Body of pancreas (tissue), 4 donors: ENCODE measurements at regions not wholly inside any gene's neighbourhood (a gene's known extent, or its start where the extent isn't known, plus 50 kb on each side); places are given as distances from the start of the nearest gene placed in this dataset.

Source experiments
- ATAC-seq: fragments of 150-250 bp; one replicate; pipeline ENCODE4 v1.9.1; 2016
- DNase-seq, 4 donors: peaks; one replicate each; pipeline ENCODE4 v3.0.0-alpha.2; 2019
- H3K27ac ChIP-seq, 4 donors: fragments of 200-600 bp; sonication (generic); 1 replicate in 3 of 4; 2 replicates in 1 of 4; pipeline versions ENCODE4 v1.5.1 to v1.6.1; 2016 to 2019; ENCODE audit warnings: mild to moderate bottlenecking in 1 of 4, mixed read lengths in 1 of 4, moderate library complexity in 1 of 4
- H3K27me3 ChIP-seq, 2 donors: fragments of 200-600 bp; sonication (generic); one replicate each; pipeline ENCODE4 v1.6.0; 2016; ENCODE audit warnings: mild to moderate bottlenecking in 1 of 2
- H3K36me3 ChIP-seq, 2 donors: fragments of 200-600 bp; sonication (generic); replicated peaks in 1 of 2; 2 replicates each; pipeline ENCODE4 v1.5.1; 2016; ENCODE audit warnings: low read depth in 2 of 2; ENCODE audit not compliant: insufficient read depth in 1 of 2
- H3K4me1 ChIP-seq: fragments of 200-600 bp; sonication (generic); one replicate; pipeline ENCODE4 v1.6.0; 2016
- H3K4me3 ChIP-seq, 2 donors: fragments of 200-600 bp; sonication (generic); 1 replicate in 1 of 2; 2 replicates in 1 of 2; pipeline ENCODE4 v1.5.1; 2016 to 2019
- H3K9me3 ChIP-seq, 3 donors: fragments of 200-600 bp; sonication (generic); 1 replicate in 2 of 3; 2 replicates in 1 of 3; pipeline ENCODE4 v1.5.1; 2016
- CTCF ChIP-seq, 7 experiments: fragments of 450-650 bp in 4 of 7; fragments of 200-600 bp in 3 of 7; sonication (generic) in 3 of 7; IDR thresholded peaks; one replicate each; pipeline ENCODE4 v1.5.1; 2016 to 2019; ENCODE audit warnings: antibody characterized with exemption in 7 of 7
- POLR2A ChIP-seq, 3 donors: fragments of 450-650 bp; IDR thresholded peaks; one replicate each; pipeline ENCODE4 v1.6.1; 2016; ENCODE audit warnings: antibody characterized with exemption in 3 of 3, mild to moderate bottlenecking in 2 of 3
- WGBS, 2 donors: methylation state at CpG; one replicate each; pipeline ENCODE4 v1.1.5; 2017; 5-methylcytosine and 5-hydroxymethylcytosine counted together
- intact Hi-C: fragments of 100-400 bp; cut with DNase I; formaldehyde crosslinking; loops from one replicate; pipeline ENCODE4 v1.15.1; 2023

GRCh38 chr12:105436636-105437035, 106.1 kb downstream of the C12orf75 start:
- ATAC-seq (no peak), DNase-seq (no peak)
- no peaks in the 10 kb centered on the region for H3K27me3 ChIP-seq
- 97 to 100% methylated on average over 1 of the region's 1 CpG for WGBS, 2 donors
- TF ChIP-seq CTCF (IDR thresholded peaks at IDR 0.05) = no peak
- no peak for TF ChIP-seq POLR2A (IDR thresholded peaks at IDR 0.05)
- no peaks in the 10 kb centered on the region for H3K9me3 ChIP-seq
- H3K27ac ChIP-seq = no peak overlapping the region
- H3K4me1 ChIP-seq = no peaks in the 10 kb centered on the region
- H3K4me3 ChIP-seq = no peak overlapping the region
- intact Hi-C loops = no loop called here
- H3K36me3 ChIP-seq = no peaks in the 10 kb centered on the region

GRCh38 chr12:105440037-105440664, 109.7 kb downstream of the C12orf75 start:
- H3K27ac ChIP-seq = no peak overlapping the region
- no peaks in the 10 kb centered on the region for H3K9me3 ChIP-seq
- TF ChIP-seq POLR2A (IDR thresholded peaks at IDR 0.05) (no peak), CTCF (IDR thresholded peaks at IDR 0.05) (no peak)
- no peak for ATAC-seq
- no peak overlapping the region for H3K4me3 ChIP-seq
- DNase-seq = no peak
- WGBS, 2 donors = 82 to 100% methylated on average over 1 of the region's 1 CpG
- no peaks in the 10 kb centered on the region for H3K27me3 ChIP-seq
- no peaks in the 10 kb centered on the region for H3K36me3 ChIP-seq
- H3K4me1 ChIP-seq = no peaks in the 10 kb centered on the region
- intact Hi-C loops = no loop called here

- intact Hi-C loops = no loop called here
- no peak for TF ChIP-seq POLR2A (IDR thresholded peaks at IDR 0.05)
- no peaks in the 10 kb centered on the region for H3K4me1 ChIP-seq
- no peaks in the 10 kb centered on the region for H3K27me3 ChIP-seq
- H3K27ac ChIP-seq = no peak overlapping the region
- no peaks in the 10 kb centered on the region for H3K36me3 ChIP-seq
- ATAC-seq (no peak), DNase-seq (no peak)
- no peak overlapping the region for H3K4me3 ChIP-seq
- WGBS, 2 donors = 78 to 81% methylated on average over 18 of the region's 18 CpGs
- no peaks in the 10 kb centered on the region for H3K9me3 ChIP-seq
These were observed 113.5 kb downstream of the C12orf75 start for GRCh38 chr12:105443802-105444652.

GRCh38 chr12:105444653-105445102, 114.2 kb downstream of the C12orf75 start:
- no peaks in the 10 kb centered on the region for H3K36me3 ChIP-seq
- no peaks in the 10 kb centered on the region for H3K27me3 ChIP-seq
- no peak overlapping the region for H3K27ac ChIP-seq
- DNase-seq = no peak
- WGBS, 2 donors = 63 to 87% methylated on average over 3 of the region's 3 CpGs
- H3K9me3 ChIP-seq = no peaks in the 10 kb centered on the region
- intact Hi-C loops = no loop called here
- no peak for ATAC-seq
- H3K4me3 ChIP-seq = no peak overlapping the region
- H3K4me1 ChIP-seq = no peaks in the 10 kb centered on the region
- no peak for TF ChIP-seq POLR2A (IDR thresholded peaks at IDR 0.05)
- TF ChIP-seq CTCF (IDR thresholded peaks at IDR 0.05) = no peak

GRCh38 chr12:105445249-105445648, 114.8 kb downstream of the C12orf75 start:
- no peak for DNase-seq
- peak; percentile 9 for ATAC-seq
- Histone ChIP-seq H3K9me3 (no peaks in the 10 kb centered on the region), H3K36me3 (no peaks in the 10 kb centered on the region), H3K27me3 (no peaks in the 10 kb centered on the region), H3K4me3 (no peak overlapping the region), H3K27ac (peak overlapping the region in 2 of 4 donors; percentile 35 to 56), H3K4me1 (no peaks in the 10 kb centered on the region)
- WGBS, 2 donors = 49 to 60% methylated on average over 3 of the region's 3 CpGs
- TF ChIP-seq POLR2A (IDR thresholded peaks at IDR 0.05) = no peak
- TF ChIP-seq CTCF (IDR thresholded peaks at IDR 0.05) = no peak
- intact Hi-C loops = no loop called here
